HG02678 (cell line): ENCODE measurements at regions not wholly inside any gene's neighbourhood (a gene's known extent, or its start where the extent isn't known, plus 50 kb on each side); places are given as distances from the start of the nearest gene placed in this dataset.
"Not testable (repeated sequence)": the region's sequence is repeated elsewhere in the genome, so short reads cannot be mapped to it uniquely, and the experiment has no call there.

Source experiments
- ATAC-seq: cut with Tn5 transposase; IDR thresholded peaks from one replicate; pipeline ENCODE4 v1.9.1; 2021; ENCODE audit warnings: mild to moderate bottlenecking, moderate library complexity; ENCODE audit not compliant: unreplicated experiment

- ATAC-seq, result no peak
Measured at GRCh38 chr6:1445650-1446330, 56.4 kb downstream of the FOXF2 start.

DNA sequence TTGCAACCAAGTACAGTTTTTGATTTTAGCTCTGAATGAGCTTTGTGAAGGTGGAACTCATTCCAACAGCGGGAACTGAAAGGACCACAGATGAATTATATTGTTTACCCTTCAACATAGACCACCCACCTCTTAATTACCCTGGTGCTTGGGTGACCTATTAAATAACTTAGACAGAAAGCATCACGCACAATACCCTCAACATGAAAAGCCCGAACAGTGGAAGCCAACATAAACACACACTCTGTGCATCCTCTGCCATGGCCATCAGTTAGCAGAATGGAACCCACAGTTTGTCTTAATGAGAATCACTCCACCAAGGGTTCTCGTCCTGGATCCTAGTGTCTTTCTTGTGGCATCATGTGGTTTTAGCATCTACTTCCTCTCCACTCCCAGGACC is 60.5 kb downstream of the FOXF2 start:
- no peak for ATAC-seq

DNA sequence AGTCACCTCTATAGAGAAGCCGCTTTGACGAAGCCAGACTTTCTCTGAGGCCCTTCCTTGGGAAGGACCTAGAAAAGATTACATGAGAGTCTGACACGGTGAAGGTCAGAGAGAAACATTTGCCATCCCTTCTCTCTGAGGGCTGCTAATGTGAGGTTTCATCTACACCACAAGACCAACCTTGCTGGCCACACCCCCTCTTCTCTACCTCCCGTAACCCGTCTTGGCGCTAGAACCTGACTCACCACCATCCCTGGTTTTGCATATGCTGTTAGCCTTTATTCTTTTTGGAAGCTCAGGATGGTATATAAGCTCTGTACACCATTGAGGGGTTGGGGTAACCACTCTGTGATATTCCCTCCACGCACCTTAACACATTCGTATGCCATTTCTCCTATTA is 63.6 kb downstream of the FOXF2 start:
- ATAC-seq, result no peak

- not testable (repeated sequence) for ATAC-seq
Measured at GRCh38 chr6:1456816-1457215, 67.4 kb downstream of the FOXF2 start.

DNA sequence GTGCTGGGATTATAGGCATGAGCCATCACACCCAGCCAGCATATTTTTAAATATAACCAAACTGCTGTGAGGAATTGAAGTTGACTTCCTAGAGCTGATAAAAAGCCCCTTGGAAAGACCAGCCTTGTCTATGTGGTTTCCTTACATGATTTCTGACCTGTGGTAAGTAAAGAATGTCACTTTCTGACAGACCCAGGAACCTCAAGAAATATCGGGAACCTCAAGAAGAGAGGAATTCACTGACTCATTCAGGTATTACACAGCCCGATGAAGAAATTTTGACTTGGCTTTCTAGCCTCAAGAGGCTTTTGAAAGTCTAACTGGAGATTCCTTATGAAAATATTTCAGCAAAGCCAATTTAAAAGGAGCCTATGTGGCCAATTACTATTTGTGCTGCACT is 71.8 kb downstream of the FOXF2 start:
- no peak for ATAC-seq

DNA sequence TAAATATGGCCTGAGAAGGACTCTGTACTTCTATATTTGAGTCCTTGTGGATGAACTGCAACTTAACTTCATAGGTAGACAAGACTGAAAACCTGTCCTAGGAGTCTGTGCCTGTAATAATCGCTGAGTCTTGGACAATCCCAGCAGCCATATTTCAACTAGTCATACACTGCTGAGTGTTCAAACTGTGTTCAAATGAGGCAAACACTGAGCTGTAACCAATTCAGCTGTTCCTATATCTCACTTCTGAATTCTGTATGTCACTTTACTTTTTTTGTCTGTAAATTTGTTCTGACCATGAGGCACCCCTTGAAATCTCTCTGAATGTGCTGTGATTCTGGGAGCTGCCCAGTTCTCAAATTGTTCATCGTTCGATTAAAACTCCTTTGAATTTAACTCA is 72.4 kb downstream of the FOXF2 start:
- ATAC-seq, result no peak

DNA sequence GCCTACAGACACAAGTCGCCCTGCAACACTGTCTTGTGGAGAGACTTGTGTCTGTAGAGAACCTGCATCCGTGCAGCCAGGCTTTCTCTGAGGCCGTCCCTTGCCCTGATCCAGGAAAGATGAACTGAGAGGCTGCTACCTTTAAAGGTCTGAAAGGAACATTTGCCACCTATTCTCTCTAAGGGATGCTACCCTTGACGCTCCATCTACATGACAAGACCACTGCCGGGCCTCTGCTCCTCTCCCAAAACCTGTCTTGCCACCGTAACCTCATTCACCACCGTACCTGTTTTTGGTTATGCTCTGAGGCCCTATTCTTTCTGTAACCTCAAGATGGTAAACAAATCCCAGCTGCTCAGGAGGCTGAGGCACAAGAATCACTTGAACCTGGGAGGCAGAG is 73.9 kb downstream of the FOXF2 start:
- ATAC-seq, result no peak

DNA sequence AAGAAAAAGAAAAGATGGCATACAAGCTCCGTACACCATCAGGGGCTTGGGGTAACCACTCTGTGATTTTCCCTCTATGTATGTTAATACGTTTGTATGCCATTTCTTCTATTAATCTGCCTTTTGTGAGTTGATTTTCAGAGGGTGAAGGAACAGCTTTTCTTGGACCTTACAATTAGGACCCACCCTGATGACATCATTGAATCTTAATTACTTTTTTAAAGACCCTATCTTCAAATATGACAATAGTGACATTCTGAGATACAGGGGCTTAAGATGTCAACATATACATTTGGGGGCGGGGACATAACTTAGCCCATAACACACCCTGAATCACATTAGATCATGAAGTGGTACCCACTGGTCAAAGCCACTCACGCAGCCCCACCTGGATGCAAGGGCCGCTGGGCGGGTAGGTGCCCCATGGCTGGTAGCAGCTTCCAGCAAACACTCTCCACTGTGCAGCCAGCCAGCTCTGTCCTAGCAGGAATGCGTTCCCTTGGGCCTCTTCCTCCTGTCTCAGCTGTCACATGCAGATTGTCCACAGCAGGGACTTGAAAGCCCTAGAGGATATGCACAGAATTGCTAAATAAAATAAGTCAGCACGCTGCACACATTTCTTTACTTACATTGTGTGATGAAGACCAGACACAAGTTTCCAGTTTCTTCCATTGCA is 74.5 kb downstream of the FOXF2 start:
- no peak for ATAC-seq

GRCh38 chr6:1464781-1465370 is 75.5 kb downstream of the FOXF2 start:
- ATAC-seq, result no peak

DNA sequence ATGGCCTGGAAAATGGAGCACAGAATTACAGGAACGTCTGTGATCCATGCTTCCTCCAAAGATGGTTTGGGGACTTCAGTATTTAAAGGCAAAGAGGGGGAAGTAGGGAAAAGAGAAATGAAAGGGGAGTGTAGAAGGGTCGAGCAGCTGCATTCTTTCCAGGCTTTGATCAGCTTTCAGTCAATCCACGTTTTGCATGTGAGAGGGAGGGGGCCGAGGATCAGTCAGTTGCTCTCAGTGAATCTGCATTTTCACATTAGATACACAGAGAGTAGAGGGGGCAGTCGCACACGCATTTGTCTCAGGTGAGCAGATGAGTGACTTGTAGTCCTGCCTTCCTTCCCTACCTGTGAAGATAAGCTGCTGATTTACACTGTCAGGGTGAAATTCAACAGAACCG is 78.8 kb downstream of the FOXF2 start:
- no peak for ATAC-seq

DNA sequence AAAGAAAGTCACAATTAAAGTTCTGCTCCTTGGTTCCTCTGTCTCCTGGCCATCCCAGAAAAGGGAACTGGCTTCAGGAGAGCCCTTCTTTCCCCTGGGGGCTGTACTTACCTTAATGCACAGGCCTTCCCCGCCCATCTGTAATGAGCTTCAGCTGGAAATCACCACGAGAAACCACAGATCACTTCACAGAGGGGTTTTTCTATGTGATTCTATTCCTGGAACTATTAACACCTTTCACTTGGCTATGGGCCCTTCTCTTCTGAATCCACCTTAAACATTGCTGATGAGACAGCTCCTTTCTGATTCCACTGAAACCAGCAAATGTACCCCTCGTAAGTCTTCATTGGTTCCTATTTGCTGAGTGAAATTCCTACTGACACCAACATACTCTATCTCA is 80.7 kb downstream of the FOXF2 start:
- ATAC-seq, result peak; percentile 73

GRCh38 chr6:1472643-1473042 is 83.3 kb downstream of the FOXF2 start:
- ATAC-seq, result no peak

DNA sequence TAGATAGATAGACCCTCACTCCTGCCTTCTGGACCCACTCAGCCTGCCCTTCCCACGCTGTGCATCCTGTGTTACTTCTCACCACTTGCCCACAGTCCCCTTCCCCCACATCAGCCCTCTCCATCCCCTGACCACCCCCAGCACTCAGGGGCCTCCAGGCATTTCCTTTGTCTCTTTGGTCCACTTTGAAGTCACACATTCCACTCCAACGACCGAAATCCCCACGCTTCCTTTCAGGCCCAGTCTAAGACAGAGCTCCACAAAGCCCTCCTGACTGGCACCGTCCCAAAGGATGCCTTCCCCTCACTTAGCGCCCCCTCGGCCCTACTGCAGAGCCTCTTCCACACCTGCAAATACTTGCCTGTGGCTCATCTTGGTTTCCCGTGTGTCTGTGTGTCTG is 83.8 kb downstream of the FOXF2 start:
- ATAC-seq, result no peak

DNA sequence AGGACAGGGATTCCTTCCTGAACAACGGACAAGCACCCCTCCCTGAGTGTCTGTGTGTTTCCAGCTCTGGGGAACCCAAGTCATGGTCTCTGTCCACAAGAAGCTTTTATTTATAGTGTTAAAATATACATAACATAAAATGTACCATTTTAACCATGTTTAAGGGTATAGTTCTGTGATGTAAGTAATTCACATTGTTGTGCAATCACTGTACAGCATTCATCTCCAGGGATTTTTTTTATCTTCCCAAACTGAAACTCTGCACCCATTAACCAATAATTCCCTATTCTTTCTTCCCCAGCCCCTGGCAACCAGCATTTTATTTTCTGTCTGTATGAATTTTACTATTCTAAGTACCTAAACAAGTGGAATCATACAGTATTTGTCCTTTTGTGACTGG is 84.2 kb downstream of the FOXF2 start:
- ATAC-seq, result no peak

- ATAC-seq, result no peak
Measured at GRCh38 chr6:1474205-1474604, 84.8 kb downstream of the FOXF2 start.

- no peak for ATAC-seq
Measured at GRCh38 chr6:1475174-1475573, 85.8 kb downstream of the FOXF2 start.

GRCh38 chr6:1477432-1478090 is 88.2 kb downstream of the FOXF2 start:
- ATAC-seq, result no peak

DNA sequence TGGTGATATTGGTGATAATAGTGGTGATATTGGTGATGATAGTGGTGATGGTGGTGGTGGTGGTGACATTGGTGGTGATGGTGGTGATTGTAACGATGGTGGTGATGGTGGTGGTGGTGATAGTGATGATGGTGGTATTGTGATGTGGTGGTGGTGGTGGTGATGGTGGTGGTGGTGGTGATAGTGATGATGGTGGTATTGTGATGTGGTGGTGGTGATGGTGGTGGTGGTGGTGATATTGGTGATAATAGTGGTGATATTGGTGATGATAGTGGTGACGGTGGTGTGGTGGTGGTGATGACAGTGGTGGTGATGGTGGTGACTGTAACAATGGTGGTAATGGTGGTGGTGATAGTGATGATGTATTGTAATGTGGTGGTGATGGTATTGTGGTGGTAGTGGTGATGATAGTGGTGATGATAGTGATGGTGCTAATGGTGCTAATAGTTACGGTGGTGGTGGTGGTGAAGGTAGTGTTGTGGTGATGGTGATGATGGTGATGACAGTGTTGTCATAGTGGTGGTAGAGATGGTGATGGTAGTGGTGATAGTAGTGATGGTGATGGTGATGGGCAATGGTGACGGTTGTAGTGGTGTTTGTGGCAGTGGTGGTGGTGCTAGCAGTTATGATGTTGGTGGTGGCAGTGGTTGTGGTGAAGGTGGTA is 88.9 kb downstream of the FOXF2 start:
- ATAC-seq, result not testable (repeated sequence)

- no peak for ATAC-seq
Measured at GRCh38 chr6:1479095-1479494, 89.7 kb downstream of the FOXF2 start.

DNA sequence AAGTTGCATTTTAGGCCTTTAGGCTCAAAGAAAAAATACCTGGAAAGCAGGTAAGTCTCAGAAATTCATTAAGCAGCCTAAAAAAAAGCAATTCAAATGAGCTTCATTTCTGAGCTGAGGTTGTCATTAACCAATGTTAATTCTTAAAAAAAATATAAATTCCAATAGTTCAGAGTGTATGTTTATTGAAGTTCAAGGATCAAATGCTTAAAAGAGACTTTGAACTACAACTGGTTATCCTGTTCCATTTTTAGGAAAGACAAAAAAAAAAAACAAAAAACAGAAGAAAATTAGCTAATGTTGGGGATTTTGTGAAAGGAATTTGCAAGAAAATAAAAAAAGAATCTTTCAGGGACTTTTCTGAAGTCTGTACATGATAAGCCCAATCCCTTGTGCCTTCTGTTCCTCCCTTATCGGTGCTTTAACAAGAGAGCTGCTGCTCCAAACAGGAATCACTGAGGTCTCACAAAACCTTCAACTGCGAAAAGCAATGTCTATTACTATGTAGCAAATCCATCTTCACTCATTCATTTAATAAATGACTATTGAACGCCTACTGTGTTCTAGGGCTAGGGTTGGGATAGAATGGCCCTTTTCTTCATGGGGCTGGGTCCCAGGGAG is 90.3 kb downstream of the FOXF2 start:
- no peak for ATAC-seq

GRCh38 chr6:1481286-1481685 is 91.9 kb downstream of the FOXF2 start:
- no peak for ATAC-seq
